Suppressor macrophage treated with lipopolysaccharide for 4 hours (primary cell): ENCODE measurements at regions not wholly inside any gene's neighbourhood (a gene's known extent, or its start where the extent isn't known, plus 50 kb on each side); places are given as distances from the start of the nearest gene placed in this dataset.
A peak's percentile ranks its signal among the peaks of the same experiment; 100 is the strongest.
"Not testable (repeated sequence)": the region's sequence is repeated elsewhere in the genome, so short reads cannot be mapped to it uniquely, and the experiment has no call there.

Experiments used
- DNase-seq: peaks from one replicate; pipeline ENCODE4 v3.0.0-alpha.2; 2020

DNA sequence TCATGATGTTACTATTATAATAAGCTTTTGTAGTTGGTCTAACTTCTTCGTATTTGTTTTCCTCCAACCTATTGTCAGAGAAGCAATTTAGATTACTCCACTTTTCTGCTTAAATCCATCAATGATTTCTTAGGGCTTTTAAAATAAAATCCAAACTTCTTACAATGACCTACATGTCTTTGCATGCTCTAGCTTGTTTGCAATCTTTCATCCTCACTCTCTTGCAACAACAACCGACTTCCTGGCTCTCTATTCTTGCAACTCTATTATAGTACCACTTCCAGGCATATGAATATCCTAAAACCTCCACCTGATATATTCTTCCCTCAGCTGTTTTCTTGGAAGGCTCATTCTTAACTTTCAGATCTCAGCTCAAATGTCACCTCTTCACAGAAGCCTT is 1288.7 kb downstream of the PLA2G4A start:
- no peak for DNase-seq

DNA sequence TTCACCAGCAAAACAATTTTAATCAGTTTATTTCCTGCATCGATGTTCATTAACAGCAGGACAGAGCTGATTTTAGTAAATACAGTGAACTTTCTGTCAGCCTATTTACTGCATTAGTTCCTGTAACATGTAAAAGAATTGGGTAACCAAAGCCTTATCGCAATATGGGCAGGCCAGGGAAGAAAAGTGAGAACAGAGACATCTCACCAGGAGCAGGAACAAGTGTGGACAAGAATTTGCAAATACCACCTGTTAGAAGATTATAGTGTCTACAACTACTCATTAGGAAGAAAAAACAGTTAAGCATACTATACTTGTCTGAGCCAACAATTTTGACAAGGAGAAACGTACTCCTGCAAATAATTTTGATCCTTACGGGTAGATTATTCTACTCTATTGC is 1293.9 kb downstream of the PLA2G4A start:
- DNase-seq, result no peak

DNA sequence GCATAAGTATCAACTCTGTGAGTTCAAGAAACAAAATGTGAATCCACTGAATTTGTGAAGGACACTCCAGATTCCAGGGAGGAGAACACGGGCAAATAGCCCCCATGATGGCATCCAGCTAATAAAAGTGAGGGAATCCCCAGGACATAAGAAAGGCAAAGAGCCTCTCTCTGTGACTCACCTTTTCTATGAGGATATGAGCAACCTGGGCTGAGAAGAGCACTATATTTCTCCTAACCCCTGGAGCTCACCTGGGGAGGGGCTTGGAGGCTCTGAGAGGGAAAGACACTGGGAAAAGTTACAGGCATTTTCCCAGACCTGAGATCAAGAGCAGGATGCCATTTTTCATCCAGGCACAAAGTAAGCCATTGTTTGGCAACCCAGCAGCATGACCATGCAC is 1298.8 kb downstream of the PLA2G4A start:
- DNase-seq, result no peak

DNA sequence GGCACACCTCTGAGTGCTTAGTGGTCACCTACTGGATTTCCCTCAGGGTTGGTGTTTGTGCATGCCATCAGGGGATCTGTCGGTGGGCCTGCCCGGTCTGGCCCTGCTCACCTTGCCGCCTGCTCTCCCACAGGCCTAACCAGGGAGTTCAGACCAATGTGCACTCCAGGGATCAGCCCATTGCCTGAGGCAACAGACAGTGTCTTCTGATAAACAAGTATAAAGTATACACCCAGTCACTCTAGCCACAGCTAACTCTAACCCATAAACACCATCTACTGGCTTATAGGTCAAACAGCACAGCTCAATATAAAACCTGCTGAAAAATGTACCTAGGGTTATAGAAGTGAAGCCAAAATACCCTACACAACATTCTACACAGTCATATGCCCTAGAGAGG is 1300.0 kb downstream of the PLA2G4A start:
- DNase-seq, result no peak

DNA sequence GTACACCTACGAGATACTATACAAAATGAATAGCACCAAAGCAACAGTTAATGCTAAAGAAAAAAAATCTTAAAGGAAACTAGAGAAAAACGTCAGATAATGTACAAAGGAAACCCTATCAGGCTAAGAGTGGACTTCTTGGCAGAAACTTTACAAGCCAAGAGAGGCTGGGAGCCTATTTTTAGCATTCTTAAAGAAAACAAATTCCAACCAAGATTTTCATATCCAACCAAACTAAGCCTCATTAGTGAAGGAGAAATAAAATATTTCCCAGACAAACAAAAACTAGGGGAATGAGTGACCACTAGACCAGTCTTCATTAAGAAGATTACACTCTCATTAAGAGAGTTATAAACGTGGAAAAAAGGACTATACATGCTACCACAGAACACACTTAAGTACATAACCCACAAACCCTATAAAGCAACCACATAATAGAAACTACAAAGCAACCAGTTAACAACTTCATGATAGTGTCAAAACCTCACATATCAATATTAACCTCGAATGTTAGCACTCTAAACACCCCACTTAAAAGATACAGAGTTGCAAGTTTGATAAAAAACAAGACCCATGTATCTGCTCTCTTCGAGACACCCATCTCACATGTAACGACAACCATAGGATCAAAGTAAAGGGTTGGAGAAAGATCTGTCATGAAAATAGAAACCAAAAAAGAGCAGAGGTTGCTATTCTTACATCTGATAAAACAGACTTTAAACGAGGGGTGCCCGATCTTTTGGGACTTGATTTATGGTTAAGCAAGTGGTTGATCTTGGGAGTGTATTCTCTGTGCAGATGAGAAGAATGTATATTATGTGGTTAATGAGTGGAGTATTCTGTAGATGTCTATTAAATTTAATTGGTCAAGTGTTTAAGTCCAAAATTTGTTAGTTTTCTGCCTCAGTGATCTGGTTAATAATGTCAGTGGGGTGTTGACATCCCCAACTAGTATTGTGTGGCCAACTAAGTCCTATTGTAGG is 1301.4 kb downstream of the PLA2G4A start:
- no peak for DNase-seq

DNA sequence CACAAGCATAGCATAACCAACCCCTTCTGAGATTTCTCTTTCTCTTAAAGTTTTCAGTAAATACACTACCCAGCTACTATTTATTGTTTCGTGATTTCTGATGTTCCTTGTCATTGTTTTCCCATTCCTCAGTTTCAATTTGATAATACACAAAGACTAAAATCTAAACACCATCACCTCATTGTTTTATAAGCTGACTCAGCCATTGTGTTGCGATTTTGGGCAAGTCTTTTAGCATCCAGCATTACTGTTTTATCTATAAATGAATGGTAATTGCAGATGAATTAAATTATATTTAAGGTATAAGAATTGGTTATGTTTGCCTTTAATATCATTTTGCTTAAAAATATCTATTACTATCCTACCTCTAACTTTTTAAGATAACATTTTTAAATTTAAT is 1308.5 kb downstream of the PLA2G4A start:
- DNase-seq, result no peak

DNA sequence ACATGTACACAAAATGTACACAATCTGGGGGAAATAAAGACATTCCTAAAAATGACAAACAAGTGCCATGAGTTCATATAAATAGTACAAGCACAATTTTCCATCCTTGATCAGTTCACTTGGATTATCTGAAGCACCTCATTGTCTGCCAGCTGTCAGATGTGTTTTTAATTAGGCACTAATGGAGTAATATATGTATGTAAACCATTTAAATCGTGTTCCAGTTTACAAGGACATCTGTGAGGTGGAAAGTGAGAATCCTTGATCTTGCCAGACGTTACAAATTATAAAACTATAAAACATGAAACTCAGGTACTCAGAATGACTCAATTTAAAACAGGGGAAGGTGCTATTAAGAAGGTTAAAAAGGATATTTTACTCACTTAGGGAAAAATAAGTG is 1312.2 kb downstream of the PLA2G4A start:
- DNase-seq, result no peak

DNA sequence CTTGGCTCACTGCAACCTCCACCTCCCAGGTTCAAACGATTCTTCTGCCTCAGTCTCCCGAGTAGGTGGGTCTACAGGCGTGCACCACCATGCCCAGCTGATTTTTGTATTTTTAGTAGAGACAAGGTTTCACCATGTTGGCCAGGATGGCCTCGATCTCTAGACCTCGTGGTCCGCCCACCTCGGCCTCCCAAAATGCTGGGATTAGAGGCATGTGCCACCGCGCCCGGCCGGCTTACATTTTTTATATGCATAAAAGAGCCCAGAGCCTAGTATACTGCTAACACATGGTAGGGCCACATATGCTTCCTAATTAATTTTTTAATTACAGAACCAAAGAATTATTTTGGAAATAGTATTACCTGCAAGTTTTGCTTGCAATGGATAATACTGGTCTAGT is 1325.4 kb downstream of the PLA2G4A start:
- no peak for DNase-seq

DNA sequence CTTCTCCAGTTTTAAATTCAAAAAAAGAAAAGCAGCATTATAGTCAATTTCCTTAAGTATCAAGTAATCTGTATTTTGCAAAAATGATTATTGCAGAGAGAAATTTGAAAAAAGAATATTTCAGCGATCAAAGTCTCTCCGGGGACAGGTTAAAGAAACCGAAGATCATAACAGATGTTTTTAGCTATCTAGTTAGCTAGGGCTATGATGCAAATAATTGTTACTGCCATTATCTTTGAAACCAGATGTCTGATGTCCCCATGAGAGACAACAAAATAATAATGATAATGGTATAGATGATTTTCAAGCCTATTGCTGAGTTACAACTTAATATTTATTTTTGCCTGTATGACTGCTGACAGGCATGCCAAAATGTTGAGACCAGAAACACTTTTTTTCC is 1326.0 kb downstream of the PLA2G4A start:
- no peak for DNase-seq

DNA sequence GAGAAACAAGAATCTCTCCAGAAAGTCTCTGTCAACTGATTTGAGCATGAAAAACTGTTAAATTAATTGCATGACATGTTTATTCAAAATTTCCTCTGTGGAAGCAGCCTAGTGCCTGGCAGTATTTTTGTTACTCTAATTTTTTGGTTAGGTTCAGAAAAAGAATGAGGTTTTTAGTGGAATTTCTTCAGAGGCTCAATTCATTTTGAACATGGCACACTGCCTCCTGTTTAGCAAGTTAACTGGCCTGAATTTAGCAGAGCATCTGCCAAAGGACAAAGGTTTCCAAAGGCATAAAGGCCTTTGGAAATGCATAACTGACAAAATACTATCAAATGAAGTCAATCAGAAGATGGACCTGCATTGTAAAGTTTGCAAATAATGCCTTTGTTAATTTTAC is 1326.5 kb downstream of the PLA2G4A start:
- DNase-seq, result no peak

DNA sequence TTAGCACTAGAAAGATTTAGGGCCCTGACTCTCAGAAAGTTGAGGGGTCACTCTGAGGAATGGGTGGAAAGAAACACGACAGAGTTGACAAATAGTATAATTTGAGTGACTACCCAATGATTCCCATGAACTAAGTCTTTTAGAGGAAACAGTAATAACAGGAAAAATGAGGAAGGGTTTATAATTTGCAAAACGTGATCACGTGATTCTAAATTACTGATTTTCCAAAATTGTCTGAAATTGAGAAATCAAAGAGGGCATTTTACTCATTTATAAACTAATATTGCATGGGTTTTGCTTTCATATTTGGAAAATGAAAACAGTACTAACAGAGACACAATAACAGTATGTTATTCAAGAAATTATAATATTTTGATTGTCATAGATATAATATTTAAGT is 1335.7 kb downstream of the PLA2G4A start:
- no peak for DNase-seq

DNA sequence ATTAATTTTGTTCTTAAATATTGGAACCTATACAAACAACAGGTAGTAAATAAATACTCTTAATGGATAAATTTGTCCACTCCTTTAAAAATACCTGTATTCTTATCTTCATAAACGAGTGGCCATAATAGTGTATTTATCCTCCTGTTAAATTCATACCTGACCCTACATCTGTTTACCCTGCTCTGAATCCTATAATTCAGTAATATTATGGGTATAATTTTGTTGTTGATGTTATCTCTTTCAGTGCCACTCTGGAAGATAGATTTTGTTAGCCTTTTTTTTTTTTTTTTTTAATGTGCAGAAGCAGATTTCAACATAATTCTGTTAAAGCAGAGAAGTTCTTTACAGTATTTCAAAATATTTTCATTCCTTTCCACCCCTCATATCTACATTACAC is 1337.9 kb downstream of the PLA2G4A start:
- DNase-seq, result no peak

DNA sequence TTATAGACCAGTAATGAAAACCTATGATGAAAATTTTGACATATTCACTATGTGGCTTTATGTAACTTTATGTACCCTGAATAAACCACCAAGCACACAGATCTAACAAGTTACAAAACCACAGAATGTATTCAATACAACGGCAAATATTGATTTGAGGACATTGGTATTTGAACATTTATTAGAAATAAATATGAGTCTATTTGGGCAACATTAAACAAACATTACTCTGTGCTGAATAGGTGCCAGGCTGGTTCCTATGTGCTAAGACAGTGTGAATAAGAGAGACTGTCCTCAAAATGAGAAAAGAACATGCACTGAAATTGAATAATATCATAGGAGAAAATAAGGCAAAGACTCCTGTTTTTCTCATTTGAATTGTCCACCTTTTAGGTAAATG is 1341.2 kb downstream of the PLA2G4A start:
- no peak for DNase-seq

DNA sequence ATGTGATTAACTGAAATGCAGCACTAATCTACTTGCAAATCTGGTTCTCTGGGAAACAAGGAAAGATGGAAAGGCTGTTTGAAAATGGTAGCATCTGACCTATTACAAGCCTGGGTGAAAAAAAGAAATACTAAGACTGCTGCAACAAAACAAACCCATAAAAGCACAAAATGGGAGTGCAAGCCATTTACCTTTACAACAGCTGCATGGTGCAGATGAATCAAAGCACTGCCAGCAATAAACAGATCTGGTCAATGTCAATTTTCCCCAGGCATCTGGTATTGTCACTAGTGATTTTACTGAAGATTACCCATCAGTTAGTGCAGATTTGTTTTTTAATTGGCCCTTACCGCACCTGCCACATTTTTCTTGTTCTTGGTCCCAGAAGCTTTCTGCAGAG is 1341.7 kb downstream of the PLA2G4A start:
- no peak for DNase-seq

DNA sequence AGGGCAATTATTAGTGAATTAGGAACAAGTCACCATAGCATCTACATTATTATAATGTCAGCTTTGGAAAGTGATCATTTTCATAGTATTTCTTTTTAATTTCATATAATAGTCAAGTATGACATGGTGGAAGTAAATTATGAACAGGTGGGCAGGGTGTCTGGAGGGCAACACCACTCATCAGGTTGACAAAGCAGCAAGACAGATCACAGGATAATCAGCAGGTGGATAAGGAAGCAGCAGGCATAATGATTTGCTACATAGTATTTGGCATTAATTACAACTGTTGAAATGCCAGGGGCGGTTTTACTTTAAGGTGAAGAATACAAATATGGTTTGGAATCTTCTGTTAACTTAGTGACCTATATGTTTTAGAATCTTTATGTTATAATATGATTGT is 1342.2 kb downstream of the PLA2G4A start:
- DNase-seq, result no peak

DNA sequence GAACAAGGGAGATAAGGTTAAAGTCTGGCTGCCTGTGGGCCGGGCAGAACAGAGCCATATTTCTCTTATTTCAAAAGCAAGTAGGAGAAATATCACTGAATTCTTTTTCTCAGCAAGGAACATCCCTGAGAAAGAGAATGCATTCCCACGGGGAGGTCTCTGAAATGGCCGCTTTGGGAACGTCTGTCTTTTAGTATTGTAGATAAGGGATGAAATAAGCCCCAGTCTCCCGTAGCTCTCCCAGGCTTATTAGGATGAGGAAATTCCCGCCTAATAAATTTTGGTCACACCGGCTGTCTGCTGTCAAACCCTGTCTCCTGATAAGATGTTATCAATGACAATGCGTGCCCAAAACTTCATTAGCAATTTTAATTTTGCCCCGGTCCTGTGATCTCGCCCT is 1353.3 kb downstream of the PLA2G4A start:
- not testable (repeated sequence) for DNase-seq

DNA sequence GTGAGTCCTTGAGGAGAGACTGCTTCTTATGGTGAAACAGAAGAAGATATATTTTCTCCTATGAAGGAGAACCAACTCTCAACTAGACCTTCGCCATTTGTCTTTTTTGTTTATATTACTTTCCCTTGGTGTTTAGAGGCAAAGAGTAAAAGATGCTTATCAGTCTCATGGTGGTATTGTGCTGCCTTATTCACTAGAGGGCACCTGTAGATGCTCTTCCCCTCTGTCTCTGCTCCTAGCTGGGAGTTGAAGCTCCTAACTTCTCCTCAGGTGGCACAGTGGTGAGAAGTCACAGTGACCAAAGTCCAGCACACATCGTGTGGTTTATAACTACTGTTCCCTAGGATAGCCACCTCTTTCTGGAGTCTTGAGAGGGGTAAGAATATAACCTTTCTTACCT is 1359.6 kb downstream of the PLA2G4A start:
- no peak for DNase-seq

DNA sequence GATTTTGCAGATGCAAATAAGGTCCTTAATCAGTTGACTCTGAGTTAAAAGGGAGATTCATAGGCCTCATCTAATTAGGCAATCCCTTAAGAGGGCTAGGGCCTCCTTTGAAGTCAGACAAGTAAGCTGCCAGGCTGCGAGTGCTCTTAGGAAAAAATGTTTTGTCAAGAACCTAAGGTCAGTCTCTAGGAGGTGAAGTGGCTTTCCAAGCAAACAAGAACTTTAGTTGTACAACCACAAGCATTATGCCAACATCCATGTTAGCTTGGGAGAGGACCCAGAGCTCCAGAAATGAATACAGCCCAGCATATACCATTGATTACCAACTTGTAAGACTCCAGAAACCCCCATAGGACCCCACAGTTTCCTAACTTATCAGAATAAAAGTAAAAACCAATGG is 1366.2 kb downstream of the PLA2G4A start:
- no peak for DNase-seq

DNA sequence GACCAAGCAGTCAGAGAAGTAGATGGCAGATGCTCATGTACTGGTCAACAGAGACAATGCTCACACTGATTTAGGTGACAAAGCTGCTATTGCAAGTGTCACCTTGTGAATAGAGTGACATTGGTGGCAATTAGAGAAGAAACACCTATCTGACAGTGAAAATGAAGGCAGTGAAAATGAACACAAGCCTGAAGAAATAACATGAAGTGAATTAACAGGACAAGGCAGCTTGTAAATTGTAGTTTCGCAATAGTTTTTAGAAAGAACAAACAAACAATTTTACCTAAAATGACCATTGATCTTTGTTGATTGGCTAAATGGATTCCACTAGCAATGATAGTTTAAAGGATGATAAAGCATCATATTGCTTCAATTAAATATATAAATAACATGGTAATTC is 1389.5 kb downstream of the PLA2G4A start:
- no peak for DNase-seq

DNA sequence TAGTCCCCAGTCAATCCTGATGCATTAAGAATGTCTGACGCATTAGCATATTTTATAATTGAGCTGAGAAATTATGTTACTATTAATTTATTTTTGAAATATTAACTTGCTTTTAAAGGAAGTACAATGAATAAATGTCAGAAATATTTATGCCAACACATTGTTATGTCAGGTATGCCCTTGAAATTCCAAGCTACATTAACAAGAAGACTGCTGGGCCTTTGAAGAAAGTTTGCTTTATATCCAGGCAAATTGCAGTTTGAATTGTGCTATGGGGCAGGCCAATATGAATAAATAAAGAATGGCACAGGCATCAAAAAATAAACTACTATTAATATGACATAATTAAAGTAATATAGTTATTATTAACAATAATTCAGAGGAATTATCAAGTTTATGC is 1391.3 kb downstream of the PLA2G4A start:
- DNase-seq, result no peak

DNA sequence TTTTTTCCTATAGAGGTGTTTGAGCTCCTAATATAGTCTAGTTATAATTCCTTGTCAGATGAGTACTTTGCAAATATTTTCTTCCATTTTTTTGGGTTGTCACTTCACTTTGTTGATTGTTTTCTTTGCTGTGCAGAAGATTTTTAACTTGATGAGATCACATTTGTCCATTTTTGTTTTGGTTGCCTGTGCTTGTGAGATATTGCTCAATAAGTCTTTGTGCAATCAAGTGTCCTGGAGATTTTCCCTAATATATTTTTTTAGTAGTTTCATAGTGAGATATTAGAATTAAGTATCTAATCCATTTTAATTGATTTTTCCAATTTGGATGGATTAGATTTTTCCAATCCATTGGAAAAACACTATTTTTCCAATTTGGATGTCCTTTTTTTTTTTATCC is 1395.5 kb downstream of the PLA2G4A start:
- DNase-seq, result no peak

DNA sequence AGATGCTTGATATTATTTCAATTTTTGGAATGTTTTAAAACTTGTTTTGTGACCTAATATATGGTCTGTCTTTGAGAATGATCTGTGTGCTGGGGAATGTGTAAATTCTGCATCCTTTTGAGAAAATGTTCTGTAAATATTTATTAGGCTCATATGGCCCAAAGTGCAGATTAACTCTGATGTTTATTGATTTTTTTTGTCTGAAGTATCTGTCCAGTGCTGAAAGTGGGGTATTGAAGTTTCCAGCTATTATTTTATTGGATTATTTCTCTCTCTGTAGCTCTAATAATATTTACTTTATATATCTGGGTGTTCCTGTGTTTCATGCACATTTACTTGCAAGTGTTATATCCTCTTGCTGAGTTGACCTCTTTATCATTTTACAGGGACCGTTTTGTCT is 1397.2 kb downstream of the PLA2G4A start:
- no peak for DNase-seq

DNA sequence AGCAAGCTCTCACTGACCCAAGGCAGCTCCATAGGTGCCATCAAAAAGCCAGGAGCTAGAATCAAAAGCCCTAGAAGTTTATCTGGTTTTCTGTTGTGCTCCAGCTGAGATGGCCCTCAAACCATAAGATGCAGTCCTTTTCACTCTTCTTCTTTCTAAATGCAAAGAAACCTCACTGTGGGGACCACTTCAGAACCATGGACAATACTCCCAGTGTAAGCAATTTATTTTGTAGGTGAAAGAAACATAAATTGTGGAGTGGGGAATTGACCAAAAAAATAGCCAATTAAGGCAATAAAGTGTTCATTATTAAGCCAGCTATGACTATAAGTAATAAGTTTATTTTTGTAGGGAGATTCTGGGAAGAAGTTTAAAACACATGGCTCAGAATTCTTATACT is 1399.9 kb downstream of the PLA2G4A start:
- DNase-seq, result no peak

DNA sequence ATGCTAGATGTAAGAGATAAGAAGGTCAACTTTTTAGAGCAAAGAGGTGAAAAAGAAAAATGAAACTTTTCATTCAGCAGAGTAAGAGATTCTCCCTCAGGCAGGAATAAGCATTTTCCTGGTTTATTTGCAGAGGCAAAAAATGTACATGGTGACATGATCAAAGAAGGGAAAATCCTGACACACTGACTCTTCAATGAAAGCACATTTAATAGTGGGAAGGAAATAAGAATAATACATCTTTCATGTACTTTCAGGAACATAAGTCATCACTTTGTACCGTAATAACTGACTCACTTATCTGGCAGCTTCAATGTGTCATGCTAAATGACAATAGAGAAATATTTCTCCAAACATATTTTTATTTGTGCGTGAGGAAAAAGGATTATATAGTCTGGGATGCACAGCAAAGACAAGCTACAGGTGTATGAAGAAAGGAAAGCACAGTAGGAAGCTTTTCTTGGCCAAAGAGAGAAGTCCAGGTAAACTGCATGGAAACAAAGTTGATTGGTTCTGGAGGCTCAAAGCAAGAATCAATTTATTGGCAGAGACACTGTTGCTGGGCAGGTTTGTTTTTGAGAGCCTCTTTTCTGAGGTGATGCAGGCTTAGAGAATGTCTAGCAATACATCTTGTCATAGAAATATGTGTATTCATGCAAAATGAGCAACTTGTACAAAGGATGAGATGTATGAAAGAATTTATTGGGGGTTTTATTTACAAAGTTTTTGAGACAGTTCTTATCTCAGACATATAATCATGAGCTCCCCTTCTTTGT is 1409.0 kb downstream of the PLA2G4A start:
- peak; percentile 40 for DNase-seq
